Ramos (cell line): ENCODE measurements at regions not wholly inside any gene's neighbourhood (a gene's known extent, or its start where the extent isn't known, plus 50 kb on each side); places are given as distances from the start of the nearest gene placed in this dataset.

Source experiments
- in situ Hi-C: fragments of 300-500 bp; cut with MboI; formaldehyde crosslinking; loops from one replicate; pipeline ENCODE4 v1.14.3; 2022; ENCODE audit warnings: low sequenced_read_pairs; ENCODE audit not compliant: unreplicated experiment

DNA sequence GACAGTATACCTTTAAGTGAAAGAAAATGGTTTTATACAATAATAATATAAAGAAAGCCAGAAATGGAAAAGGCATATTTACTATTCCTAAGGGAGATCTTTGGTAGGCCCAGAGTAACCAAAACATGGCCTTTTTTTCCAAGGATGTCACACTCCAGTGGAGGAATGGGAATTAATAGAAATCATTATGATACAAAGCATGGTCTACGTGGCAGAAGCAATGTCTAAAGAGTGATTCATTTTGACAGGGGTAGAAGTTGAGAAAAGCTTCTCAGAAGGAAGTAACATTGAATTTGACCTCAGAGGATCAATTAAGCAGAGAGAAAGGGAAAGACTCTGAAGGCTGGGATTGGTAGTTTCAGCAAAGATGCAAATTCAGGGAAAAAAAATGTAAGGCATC is 208.6 kb downstream of the BTG1 start:
- in situ Hi-C loops, result no loop called here

DNA sequence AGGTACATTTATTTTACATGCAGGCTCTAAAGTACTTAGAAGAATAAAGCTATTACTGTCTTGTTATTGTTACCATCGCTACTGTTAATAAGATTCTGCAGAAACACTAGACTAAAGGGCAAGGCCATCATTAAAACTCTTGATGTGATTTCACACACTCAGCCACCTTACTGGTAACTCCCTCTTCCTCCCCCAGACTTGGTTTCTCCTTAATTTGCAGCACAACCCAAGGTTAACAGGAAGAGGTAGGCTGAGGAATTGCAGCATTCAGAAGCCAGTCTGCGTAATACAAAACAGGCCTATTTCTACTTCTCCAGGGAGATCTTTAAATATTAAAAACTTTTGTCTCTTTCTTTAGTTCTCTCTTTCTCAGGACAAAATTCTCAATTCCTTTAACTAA is 210.3 kb downstream of the BTG1 start:
- in situ Hi-C loops, result no loop called here

DNA sequence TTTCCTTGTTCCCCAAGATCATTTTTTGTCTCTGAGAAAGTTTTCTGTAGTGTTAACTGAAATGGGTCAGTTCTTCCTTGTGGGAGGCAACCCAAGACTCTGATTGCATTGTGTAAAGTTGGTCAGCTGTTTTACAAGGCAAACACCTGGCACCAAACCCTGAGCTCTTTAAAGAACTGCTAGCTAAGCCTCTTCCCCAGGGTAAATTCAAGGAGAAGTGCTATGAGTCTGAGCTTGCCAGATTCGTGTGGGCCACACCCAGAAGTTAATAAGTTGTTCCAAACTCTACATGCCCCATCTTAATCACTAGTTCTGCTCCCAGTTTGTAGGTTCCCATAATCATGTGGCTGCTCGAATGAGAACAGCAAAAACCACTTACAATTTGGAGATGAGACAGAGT is 214.5 kb downstream of the BTG1 start:
- in situ Hi-C loops, result no loop called here

DNA sequence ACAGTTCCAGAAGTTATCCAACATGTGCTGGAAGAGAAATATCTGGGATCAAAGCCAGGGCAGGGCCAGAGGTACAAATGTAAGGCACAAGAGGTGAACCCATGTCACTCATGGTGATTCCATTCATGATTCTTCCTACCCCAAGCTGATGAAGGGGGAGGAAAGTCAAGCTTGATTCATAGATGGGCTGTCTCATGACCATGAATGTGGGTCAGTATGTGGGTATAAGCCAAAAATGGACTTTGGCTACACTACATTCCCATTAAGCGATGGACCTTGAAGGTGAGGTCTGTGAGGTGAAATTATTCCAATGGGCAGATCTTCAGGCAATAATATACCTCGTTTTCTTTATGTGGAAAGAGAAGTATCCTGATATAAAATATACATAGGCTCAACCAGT is 217.1 kb downstream of the BTG1 start:
- in situ Hi-C loops, result no loop called here

DNA sequence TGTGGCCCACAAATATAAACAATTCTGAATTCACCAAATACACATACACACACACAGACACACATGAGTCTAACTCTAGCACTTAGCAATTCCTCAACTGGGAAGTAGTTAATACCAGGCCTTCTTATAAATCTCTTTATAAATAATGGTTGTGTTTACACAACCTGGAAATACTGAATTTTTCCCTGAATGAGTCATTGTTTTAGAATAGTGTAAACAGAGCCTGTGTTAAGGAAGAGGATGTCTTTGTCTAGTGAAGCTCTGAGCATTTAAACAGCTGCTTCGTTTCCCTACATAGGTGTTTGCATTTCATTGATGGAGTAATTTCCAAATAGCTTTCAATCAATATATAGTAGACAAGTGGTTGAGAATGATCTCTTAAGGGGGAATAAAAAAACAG is 218.8 kb downstream of the BTG1 start:
- in situ Hi-C loops, result no loop called here

DNA sequence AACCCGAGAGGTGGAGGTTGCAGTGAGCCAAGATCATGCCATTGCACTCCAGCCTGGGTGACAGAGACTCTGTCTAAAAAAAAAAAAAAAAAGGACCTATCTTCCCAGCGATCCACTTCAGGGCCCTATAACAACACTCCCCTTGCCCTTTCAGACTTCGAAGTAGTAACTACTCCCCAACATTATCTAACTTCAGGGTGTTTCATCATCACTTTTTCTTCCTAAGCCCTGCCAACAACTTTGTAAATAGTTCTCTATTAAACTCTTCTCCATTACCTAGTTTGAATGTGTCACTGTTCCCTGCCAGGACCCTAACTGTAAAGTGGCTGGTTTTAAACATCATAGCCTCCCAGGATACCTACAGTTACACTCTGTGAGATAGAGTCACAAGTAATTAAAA is 220.8 kb downstream of the BTG1 start:
- in situ Hi-C loops, result no loop called here

DNA sequence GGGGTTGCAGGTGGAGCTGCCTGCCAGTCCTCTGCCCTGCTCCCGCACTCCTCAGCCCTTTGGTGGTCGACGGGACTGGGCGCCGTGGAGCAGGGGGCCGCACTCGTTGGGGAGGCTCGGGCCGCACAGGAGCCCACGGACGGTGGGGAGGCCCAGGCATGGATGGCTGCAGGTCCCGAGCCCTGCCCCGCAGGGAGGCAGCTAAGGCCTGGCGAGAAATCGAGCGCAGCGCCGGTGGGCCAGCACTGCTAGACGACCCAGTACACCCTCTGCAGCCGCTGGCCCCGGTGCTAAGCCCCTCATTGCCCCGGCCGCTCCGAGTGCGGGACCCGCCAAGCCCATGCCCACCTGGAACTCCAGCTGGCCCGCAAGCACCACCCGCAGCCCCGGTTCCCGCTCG is 221.8 kb downstream of the BTG1 start:
- in situ Hi-C loops, result no loop called here

DNA sequence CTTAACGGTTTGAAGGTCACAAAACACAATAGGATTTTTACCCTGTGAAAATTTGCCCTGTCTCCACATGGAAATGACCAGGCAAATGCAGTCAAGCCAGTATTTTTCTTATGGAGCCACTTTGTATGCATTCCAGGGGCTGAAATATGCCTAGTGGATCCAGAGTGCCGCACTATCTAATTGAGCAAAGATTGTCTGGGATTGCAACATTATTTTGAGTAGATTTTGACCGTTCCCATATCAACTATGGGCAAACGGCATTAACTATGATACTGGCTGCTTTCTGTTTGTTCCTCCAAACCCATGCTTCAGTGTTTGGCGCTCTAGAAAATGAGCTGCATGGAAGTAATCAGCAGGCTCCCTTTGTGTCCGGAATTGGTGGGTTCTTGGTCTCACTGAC is 223.0 kb downstream of the BTG1 start:
- in situ Hi-C loops, result no loop called here

DNA sequence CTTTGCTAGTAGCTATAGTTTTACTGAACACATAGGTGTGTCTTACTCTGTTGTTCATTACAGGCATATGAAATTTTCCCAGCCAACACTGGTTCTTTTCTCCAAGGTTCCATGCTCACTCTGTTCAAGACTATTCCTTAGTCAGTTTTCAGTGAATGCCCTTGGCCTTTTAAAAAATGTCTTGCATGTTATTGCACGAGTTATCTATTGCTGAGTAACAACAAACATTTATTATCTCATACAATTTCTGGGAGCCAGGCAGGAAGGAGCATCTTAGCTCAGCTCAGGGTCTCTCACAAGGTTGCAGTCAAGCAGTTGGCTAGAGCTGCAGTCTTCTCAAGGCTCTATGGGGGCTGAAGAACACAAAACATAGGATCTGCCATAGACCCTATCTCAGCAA is 223.5 kb downstream of the BTG1 start:
- in situ Hi-C loops, result no loop called here

DNA sequence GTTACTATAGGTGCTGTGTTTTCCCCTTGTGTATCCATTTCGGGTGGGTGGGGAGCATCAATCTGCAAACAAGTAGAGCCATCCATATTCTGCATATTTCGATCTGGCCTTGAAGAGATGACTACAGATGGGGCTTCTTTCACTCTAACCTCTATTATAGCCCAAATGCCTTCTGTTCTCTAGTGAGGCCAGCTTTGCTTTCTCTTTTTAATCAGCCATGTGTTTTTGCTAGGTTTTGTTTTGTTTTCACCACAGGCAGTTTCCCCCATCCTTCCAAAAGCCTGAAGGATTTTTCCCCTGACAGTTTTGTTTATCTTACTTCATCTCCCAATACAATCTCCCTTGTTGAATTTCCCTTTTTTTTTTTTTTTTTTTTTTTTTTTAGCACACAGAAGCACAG is 224.1 kb downstream of the BTG1 start:
- in situ Hi-C loops, result no loop called here

DNA sequence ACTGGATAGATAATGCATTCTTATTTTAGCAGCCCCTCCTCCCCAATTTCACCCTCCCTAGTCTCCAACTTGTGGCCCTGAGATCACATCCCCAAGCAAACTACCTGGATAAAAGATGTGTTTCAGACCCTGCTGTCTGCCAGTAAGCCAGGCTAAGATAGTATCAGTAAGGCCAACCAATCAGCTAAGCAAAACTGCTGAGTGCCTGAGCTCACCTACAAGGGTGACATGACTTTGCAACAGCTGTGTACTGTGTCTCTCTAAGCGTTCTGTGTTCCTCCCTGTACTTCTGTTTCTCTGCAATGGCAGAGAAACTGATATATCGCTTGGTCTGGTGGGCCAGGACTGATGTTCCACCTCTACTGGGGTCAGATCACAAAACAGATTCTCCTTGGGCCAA is 224.9 kb downstream of the BTG1 start:
- in situ Hi-C loops, result no loop called here

DNA sequence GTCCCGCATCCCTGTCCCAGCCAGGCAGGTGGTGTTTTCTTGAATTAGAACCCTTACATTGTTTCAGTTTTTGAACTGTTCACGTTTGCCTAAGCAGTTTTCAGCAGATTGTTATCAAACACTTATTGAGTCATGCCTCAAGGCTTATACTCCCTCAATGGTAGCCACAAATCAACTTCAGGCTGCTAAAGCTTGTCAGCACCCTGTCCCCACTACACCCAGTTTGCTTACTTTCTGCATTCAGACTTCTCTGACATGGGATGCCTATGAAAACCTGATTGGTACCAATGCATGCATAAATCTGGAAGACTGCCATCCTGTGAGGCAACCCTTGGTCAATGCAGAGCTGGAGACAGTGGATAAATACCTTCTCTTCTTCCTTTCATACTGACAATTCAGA is 225.4 kb downstream of the BTG1 start:
- in situ Hi-C loops, result no loop called here

DNA sequence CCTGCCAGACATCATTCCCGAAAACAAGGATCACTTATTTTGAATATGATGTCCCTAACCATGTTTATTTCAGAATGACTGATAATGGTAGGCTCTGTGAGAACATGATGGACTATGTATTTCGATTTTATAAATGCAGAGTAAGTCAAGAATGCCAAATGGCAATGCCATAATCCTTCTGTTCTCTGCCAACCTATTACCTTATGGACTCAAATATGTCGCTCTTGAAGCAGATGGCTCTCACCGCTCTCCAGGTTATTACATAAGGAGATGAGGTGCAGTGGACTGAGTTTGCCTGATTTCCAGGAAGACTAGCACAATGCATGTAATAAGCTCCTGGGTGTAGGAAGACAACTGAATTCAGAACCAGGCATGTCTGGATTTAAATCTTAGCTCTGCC is 227.2 kb downstream of the BTG1 start:
- in situ Hi-C loops, result no loop called here

DNA sequence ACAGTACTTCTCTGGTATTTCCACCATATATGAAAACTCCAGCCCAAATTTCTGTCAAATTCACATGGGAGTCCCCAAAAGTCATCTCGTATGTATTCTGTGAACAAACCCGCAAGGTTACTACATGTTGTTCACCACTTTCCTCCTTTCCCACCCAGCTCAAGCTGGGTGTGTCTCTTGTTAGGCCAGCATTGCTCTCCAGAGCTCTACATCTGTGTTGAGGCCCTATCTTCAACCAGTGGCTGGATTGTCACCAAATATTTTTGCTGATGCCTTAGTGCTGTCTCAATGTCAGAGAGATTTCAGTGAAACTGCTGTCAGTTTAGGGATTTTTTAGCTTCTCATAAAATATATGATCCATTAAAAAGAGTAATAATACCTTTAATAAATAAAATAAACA is 230.9 kb downstream of the BTG1 start:
- in situ Hi-C loops, result no loop called here

DNA sequence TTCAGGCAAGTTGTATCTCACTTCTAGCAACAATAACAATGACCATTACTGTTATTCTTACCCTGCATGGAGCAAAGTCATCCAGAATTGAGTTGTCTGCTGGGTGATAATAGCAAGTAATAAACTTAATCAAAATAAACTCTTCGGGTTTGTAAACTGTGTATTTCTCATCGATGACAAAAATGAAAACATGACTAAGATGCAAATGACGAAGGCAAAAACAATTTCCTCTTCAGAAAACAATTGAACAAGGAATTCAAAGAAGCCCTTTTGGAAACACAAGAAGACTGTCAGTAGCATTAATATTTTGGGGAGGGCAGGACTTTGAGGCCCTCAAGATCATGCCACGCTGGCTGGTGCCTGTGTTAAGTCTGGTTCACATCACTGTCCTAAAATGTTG is 232.0 kb downstream of the BTG1 start:
- in situ Hi-C loops, result no loop called here

DNA sequence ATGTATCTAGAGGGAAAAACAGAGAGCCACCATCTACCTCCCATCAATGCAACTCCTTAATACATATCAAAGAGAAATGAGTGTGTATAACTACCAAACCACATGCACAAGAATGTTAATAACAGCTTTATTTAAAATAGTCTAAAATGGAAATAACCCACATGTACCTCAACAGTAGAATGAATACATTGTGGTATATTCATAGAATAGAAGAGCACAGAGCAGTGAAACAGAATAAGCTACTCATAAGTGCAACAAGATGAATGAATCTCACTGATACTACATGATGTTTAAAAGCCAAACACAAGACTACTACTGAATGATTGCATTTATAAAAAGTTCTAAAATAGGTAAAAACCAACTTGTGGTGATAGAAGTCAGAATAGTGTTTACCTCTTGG is 232.5 kb downstream of the BTG1 start:
- in situ Hi-C loops, result no loop called here

DNA sequence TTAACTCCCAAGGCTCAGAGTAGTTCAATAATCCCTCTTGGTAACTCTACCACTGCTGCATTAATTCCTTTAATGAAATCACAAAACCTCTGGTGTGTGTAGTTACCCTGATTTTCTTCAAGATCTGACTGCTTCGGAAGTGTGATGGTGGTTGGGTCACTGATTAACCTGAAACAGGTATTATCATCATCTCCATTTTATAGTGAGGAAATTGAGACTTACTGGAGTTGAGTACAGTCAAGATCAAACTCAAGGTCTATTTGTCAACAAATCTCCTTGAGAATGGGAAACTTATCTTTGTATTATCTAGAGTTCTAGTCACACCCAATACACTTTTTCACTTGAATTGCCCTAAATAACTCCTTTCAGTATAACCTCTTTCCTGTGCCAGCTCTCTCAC is 233.5 kb downstream of the BTG1 start:
- in situ Hi-C loops, result no loop called here

DNA sequence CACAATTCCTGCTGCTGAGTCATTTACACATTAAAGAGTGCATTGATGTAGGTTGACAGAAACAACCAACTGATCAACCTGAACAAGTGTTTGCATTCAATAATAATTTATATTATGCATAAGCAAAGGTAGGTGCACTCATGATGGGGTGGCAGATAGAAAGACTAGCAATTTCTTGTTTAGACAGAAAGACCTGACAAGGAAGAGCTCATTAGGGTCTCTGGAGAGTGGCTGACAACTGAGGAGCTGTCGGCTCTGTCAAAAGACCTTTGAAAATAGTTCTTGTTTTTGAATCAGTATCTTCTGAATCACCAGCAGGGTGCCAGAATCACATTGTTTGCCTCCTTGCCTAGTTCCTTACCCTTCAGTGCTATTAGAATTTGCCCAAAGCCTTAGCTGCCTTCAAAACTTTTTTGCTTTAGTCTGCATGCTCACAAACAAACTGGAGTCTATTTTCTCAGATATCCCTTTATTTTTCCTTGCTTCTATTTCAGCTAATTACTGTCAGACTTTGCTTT is 234.7 kb downstream of the BTG1 start:
- in situ Hi-C loops, result no loop called here

DNA sequence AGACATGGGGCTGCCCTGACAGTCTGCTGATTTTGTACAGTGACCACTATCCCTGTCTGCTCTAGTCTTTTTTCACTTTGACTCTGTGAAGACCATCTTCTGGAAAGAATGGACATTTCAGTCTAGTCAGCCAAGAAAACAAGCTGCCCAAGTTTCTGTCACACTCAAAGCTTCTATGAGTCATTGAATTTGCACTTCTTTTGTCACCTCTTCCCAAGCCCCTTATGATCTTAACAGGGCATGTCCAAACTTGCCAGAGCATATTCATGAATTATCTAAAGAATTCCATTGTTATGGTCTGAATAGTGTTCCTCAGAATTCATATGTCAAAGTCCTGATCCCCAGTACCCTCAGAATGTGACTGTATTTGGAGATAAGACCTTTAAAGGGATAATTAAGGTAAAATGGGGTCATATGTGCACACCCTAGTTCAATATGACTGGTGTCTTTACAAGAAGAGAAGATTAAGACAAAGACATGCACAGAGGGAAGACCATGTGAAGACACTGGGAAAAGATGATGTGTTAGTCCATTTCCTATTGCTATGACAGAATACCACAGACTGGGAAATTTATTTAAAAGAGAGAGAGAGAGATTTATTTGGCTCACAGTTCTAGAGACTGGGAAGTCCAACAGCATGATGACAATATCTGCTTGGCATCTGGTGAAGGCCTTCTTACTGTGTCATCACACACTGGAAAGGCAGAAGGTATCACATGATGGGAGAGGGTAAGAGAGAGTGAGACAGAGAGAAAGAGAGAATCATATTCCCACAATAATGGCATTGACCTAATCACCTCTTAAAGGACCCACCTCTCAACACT is 242.6 kb downstream of the BTG1 start:
- in situ Hi-C loops, result no loop called here

DNA sequence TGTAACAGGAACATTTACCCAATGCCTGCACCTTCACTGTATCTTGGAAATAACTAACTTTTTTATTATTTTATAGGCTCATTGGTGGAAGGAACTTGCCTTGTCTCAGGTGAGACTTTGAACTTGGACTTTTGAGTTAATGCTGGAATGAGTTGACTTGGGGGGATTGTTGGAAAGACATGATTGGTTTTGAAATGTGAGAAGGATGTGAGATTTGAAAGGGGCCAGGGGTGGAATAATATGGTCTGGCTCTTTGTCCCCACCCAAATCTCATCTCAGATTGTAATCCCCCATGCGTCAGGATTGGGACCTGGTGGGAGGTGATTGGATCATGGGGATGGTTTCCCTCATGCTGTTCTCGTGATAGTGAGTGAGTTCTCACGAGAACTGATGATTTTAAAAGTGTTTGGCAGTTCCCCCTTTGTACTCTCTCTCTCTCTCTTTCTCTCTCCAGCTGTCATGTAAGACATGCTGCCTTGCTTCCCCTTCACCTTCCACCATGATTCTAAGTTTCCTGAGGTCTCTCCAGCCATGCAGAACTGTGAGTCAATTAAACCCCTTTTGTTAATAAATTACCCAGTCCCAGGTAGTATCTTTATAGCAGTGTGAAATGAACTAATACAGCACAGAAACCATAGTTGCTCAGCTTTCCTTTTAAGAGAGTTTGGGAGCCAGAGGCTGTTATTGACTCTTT is 244.1 kb downstream of the BTG1 start:
- in situ Hi-C loops, result no loop called here

DNA sequence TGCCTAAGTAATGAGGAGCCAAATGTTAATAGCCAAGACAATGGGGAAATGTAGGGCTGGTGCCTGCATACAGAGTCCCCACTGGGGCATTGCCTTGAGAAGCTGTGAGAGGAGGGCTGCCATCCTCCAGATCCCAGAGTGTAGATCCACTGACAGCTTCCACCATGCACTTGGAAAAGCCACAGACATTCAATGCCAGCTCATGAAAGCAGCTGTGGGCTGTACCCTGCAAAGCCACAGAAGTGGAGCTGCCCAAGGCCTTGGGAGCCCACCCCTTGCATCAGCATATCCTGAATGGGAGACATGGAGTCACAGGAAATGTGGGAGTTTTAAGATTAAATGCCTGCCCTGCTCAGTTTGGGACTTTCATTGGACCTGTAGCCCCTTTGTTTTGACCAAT is 244.7 kb downstream of the BTG1 start:
- in situ Hi-C loops, result no loop called here

DNA sequence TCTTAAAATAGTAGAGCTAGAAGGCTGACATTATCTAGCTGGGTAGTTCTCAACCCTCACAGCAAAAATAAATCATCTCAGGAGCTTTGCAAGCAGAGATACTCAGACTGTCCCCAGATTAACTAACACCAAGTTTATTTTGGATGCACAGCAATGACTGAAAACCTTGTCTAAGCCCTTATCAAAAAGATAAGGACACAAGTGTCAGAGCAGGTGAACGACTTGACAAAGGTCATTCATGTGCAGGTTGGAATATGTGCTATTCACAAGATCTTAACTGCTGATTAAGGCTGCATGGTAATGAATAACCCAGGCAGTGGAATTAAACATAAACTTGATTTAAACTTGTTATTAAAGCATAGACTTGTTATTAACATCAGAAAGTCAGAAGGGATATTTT is 246.6 kb downstream of the BTG1 start:
- in situ Hi-C loops, result no loop called here
